ENCODE measurements at regions not wholly inside any gene's neighbourhood (a gene's known extent, or its start where the extent isn't known, plus 50 kb on each side); places are given as distances from the start of the nearest gene placed in this dataset.

- H3K27ac ChIP-seq, result no peak overlapping the region
- no peaks in the 10 kb centered on the region for H3K9me3 ChIP-seq (ENCODE audit: low read depth)
- DNase-seq (ENCODE audit: low spot score), result no peak
- TF ChIP-seq EZH2phosphoT487 (IDR thresholded peaks at IDR 0.05) (no peak), CTCF (IDR thresholded peaks at IDR 0.05) (no peak), EZH2 (IDR thresholded peaks at IDR 0.05) (no peak)
- H4K20me1 ChIP-seq (ENCODE audit: low read depth), result no peaks in the 10 kb centered on the region
- peaks cover 4% of the 10 kb centered on the region for H3K4me1 Mint-ChIP-seq
- no peaks in the 10 kb centered on the region for H3K27me3 ChIP-seq
- no peaks in the 10 kb centered on the region for H3K36me3 ChIP-seq
- no peak overlapping the region for H3K27ac Mint-ChIP-seq
- no peaks in the 10 kb centered on the region for H3K36me3 Mint-ChIP-seq
- H2AFZ ChIP-seq (replicated peaks), result no peak overlapping the region
- no peaks in the 10 kb centered on the region for H3F3A ChIP-seq (ENCODE audit: low read depth)
- H3K79me2 ChIP-seq (ENCODE audit: low read depth), result no peaks in the 10 kb centered on the region
- H3K9me3 Mint-ChIP-seq, result peaks cover 10% of the 10 kb centered on the region
- peaks cover 8% of the 10 kb centered on the region for H3K4me1 ChIP-seq
- no peaks in the 10 kb centered on the region for H3K27me3 Mint-ChIP-seq (ENCODE audit: insufficient read depth, low read depth)
- no peak overlapping the region for H3K4me3 Mint-ChIP-seq
- no peak overlapping the region for H3K9ac ChIP-seq
- no peak overlapping the region for H3K4me3 ChIP-seq
- H3K4me2 ChIP-seq, result no peak overlapping the region
Measured at GRCh38 chr14:30256627-30257026, 302.3 kb upstream of the G2E3 start.

GRCh38 chr14:30257946-30258661, 300.9 kb upstream of the G2E3 start:
- Mint-ChIP-seq H3K4me3 (no peak overlapping the region), H3K27ac (no peak overlapping the region), H3K27me3 (ENCODE audit: insufficient read depth, low read depth) (no peaks in the 10 kb centered on the region), H3K36me3 (no peaks in the 10 kb centered on the region), H3K4me1 (peaks cover 4% of the 10 kb centered on the region), H3K9me3 (peaks cover 10% of the 10 kb centered on the region)
- Histone ChIP-seq H3K4me1 (peaks cover 8% of the 10 kb centered on the region), H3K4me2 (no peak overlapping the region), H3K4me3 (no peak overlapping the region), H3K9me3 (ENCODE audit: low read depth) (no peaks in the 10 kb centered on the region), H3K27me3 (no peaks in the 10 kb centered on the region), H4K20me1 (ENCODE audit: low read depth) (no peaks in the 10 kb centered on the region), H2AFZ (replicated peaks) (no peak overlapping the region), H3K79me2 (ENCODE audit: low read depth) (no peaks in the 10 kb centered on the region), H3F3A (ENCODE audit: low read depth) (no peaks in the 10 kb centered on the region), H3K27ac (no peak overlapping the region), H3K9ac (no peak overlapping the region), H3K36me3 (no peaks in the 10 kb centered on the region)
- no peak for DNase-seq (ENCODE audit: low spot score)
- no peak for TF ChIP-seq EZH2phosphoT487 (IDR thresholded peaks at IDR 0.05)
- no peak for TF ChIP-seq EZH2 (IDR thresholded peaks at IDR 0.05)
- no peak for TF ChIP-seq CTCF (IDR thresholded peaks at IDR 0.05)

- no peak overlapping the region for H3K9ac ChIP-seq
- TF ChIP-seq EZH2phosphoT487 (IDR thresholded peaks at IDR 0.05) (no peak), EZH2 (IDR thresholded peaks at IDR 0.05) (no peak), CTCF (IDR thresholded peaks at IDR 0.05) (no peak)
- H3K36me3 ChIP-seq, result no peaks in the 10 kb centered on the region
- no peaks in the 10 kb centered on the region for H4K20me1 ChIP-seq (ENCODE audit: low read depth)
- H3K79me2 ChIP-seq (ENCODE audit: low read depth), result no peaks in the 10 kb centered on the region
- H3K4me3 Mint-ChIP-seq, result no peak overlapping the region
- H2AFZ ChIP-seq (replicated peaks), result peak overlapping the region; percentile 69
- H3K4me1 ChIP-seq, result peaks cover 8% of the 10 kb centered on the region
- no peaks in the 10 kb centered on the region for H3K27me3 ChIP-seq
- H3K36me3 Mint-ChIP-seq, result no peaks in the 10 kb centered on the region
- H3K4me2 ChIP-seq, result no peak overlapping the region
- H3K4me3 ChIP-seq, result no peak overlapping the region
- H3K9me3 ChIP-seq (ENCODE audit: low read depth), result no peaks in the 10 kb centered on the region
- peaks cover 4% of the 10 kb centered on the region for H3K4me1 Mint-ChIP-seq
- no peak overlapping the region for H3K27ac ChIP-seq
- peaks cover 9% of the 10 kb centered on the region for H3K9me3 Mint-ChIP-seq
- no peak overlapping the region for H3K27ac Mint-ChIP-seq
- no peaks in the 10 kb centered on the region for H3K27me3 Mint-ChIP-seq (ENCODE audit: insufficient read depth, low read depth)
- DNase-seq (ENCODE audit: low spot score), result peak; percentile 29
- H3F3A ChIP-seq (ENCODE audit: low read depth), result no peaks in the 10 kb centered on the region
Measured at GRCh38 chr14:30260833-30261607, 297.9 kb upstream of the G2E3 start.

All from neural progenitor cell (in vitro differentiated cells).